DND-41 (cell line): ENCODE measurements at regions not wholly inside any gene's neighbourhood (a gene's known extent, or its start where the extent isn't known, plus 50 kb on each side); places are given as distances from the start of the nearest gene placed in this dataset.

Source experiments
- ATAC-seq: fragments of 200-7000 bp; cut with Tn5 transposase; 3 replicates; pipeline ENCODE4 v1.9.1; 2021; ENCODE audit warnings: low read depth; ENCODE audit not compliant: insufficient read depth
- DNase-seq: peaks from one replicate; pipeline ENCODE4 v3.0.0-alpha.2; 2020
- H2AFZ ChIP-seq: 2 replicates; pipeline ENCODE4 v1.6.0; 2012; ENCODE audit warnings: low read depth, low read length
- H3K27ac ChIP-seq: 2 replicates; pipeline ENCODE4 v1.5.1; 2012; ENCODE audit warnings: low read length, inconsistent platforms
- H3K27me3 ChIP-seq: fragments of 200-600 bp; sonication (generic); 2 replicates; pipeline ENCODE4 v1.6.0; 2012; ENCODE audit warnings: low read length, mild to moderate bottlenecking, inconsistent platforms; ENCODE audit not compliant: insufficient read depth, poor library complexity
- H3K36me3 ChIP-seq: 2 replicates; pipeline ENCODE4 v1.5.1; 2012; ENCODE audit warnings: low read length, inconsistent platforms; ENCODE audit not compliant: insufficient read depth
- H3K4me1 ChIP-seq: 2 replicates; pipeline ENCODE4 v1.5.1; 2012; ENCODE audit warnings: mild to moderate bottlenecking, low read length; ENCODE audit not compliant: insufficient read depth
- H3K4me2 ChIP-seq: 2 replicates; pipeline ENCODE4 v1.6.0; 2012; ENCODE audit warnings: mild to moderate bottlenecking, moderate library complexity, low read length, inconsistent platforms; ENCODE audit not compliant: insufficient read depth
- H3K4me3 ChIP-seq, 2 experiments: fragments of 200-600 bp in 1 of 2; shearing (Covaris generic) in 1 of 2; 2 replicates each; pipeline ENCODE4 v1.5.1; 2012 to 2016; ENCODE audit warnings: inconsistent platforms in 2 of 2, low read length in 2 of 2, mild to moderate bottlenecking in 2 of 2, low read depth in 1 of 2, moderate library complexity in 1 of 2
- H3K79me2 ChIP-seq: 2 replicates; pipeline ENCODE4 v1.6.0; 2012; ENCODE audit warnings: low read length, inconsistent platforms; ENCODE audit not compliant: insufficient read depth
- H3K9ac ChIP-seq: 2 replicates; pipeline ENCODE4 v1.6.0; 2012; ENCODE audit warnings: low read depth, mild to moderate bottlenecking, inconsistent platforms, low read length, moderate library complexity
- H3K9me3 ChIP-seq: 2 replicates; pipeline ENCODE4 v1.5.1; 2012; ENCODE audit warnings: low read length, moderate library complexity, mild to moderate bottlenecking, inconsistent platforms; ENCODE audit not compliant: insufficient read depth, severe bottlenecking
- H4K20me1 ChIP-seq: 2 replicates; pipeline ENCODE4 v1.6.0; 2012; ENCODE audit warnings: low read length; ENCODE audit not compliant: insufficient read depth
- CTCF ChIP-seq: IDR thresholded peaks from 2 replicates; pipeline ENCODE4 v1.5.1; 2012; ENCODE audit warnings: borderline replicate concordance, low read length, moderate library complexity, mild to moderate bottlenecking; ENCODE audit not compliant: poor library complexity, severe bottlenecking; ENCODE audit errors: extremely low read depth
- EZH2 ChIP-seq: IDR thresholded peaks from 3 replicates; pipeline ENCODE4 v1.6.1; 2012; ENCODE audit warnings: borderline replicate concordance, low read depth, mild to moderate bottlenecking, moderate library complexity, low read length, inconsistent platforms; ENCODE audit not compliant: severe bottlenecking

- H3K27me3 ChIP-seq, result peaks cover 8% of the 10 kb centered on the region
- TF ChIP-seq CTCF (no peak), EZH2 (no peak)
- H3K4me2 ChIP-seq, result no peak overlapping the region
- H4K20me1 ChIP-seq, result no peaks in the 10 kb centered on the region
- no peaks in the 10 kb centered on the region for H3K9me3 ChIP-seq
- H3K79me2 ChIP-seq, result no peaks in the 10 kb centered on the region
- no peaks in the 10 kb centered on the region for H3K4me1 ChIP-seq
- H3K27ac ChIP-seq, result no peak overlapping the region
- H3K36me3 ChIP-seq, result no peaks in the 10 kb centered on the region
- ATAC-seq, result no peak
- no peak overlapping the region for H3K4me3 ChIP-seq
- DNase-seq, result no peak
- H3K9ac ChIP-seq, result no peak overlapping the region
- H2AFZ ChIP-seq, result no peak overlapping the region
These were observed 165.2 kb downstream of the NSG2 start for GRCh38 chr5:174210596-174211276.

- no peaks in the 10 kb centered on the region for H3K9me3 ChIP-seq
- H2AFZ ChIP-seq, result no peak overlapping the region
- TF ChIP-seq CTCF, result no peak
- H3K27me3 ChIP-seq, result peaks cover 9% of the 10 kb centered on the region
- H3K4me3 ChIP-seq, result no peak overlapping the region
- H3K79me2 ChIP-seq, result no peaks in the 10 kb centered on the region
- no peak overlapping the region for H3K27ac ChIP-seq
- H3K9ac ChIP-seq, result no peak overlapping the region
- no peaks in the 10 kb centered on the region for H4K20me1 ChIP-seq
- H3K4me1 ChIP-seq, result no peaks in the 10 kb centered on the region
- H3K36me3 ChIP-seq, result no peaks in the 10 kb centered on the region
- DNase-seq (no peak), ATAC-seq (no peak)
- no peak overlapping the region for H3K4me2 ChIP-seq
These were observed 165.7 kb downstream of the NSG2 start for GRCh38 chr5:174211277-174211626.

GRCh38 chr5:174217527-174217926 is 172.0 kb downstream of the NSG2 start:
- no peak overlapping the region for H3K27ac ChIP-seq
- no peak overlapping the region for H2AFZ ChIP-seq
- H3K4me2 ChIP-seq, result no peak overlapping the region
- DNase-seq (no peak), ATAC-seq (no peak)
- H3K27me3 ChIP-seq, result peaks cover 3% of the 10 kb centered on the region
- no peak overlapping the region for H3K9ac ChIP-seq
- TF ChIP-seq CTCF (no peak), EZH2 (no peak)
- no peaks in the 10 kb centered on the region for H3K4me1 ChIP-seq
- no peaks in the 10 kb centered on the region for H3K36me3 ChIP-seq
- H3K9me3 ChIP-seq, result peaks cover 5% of the 10 kb centered on the region
- H4K20me1 ChIP-seq, result no peaks in the 10 kb centered on the region
- no peak overlapping the region for H3K4me3 ChIP-seq
- no peaks in the 10 kb centered on the region for H3K79me2 ChIP-seq

- H2AFZ ChIP-seq, result no peak overlapping the region
- DNase-seq (no peak), ATAC-seq (no peak)
- no peak overlapping the region for H3K9ac ChIP-seq
- TF ChIP-seq EZH2 (no peak), CTCF (no peak)
- H3K4me2 ChIP-seq, result no peak overlapping the region
- peaks cover 5% of the 10 kb centered on the region for H3K9me3 ChIP-seq
- no peaks in the 10 kb centered on the region for H3K36me3 ChIP-seq
- no peaks in the 10 kb centered on the region for H4K20me1 ChIP-seq
- H3K27ac ChIP-seq, result no peak overlapping the region
- peaks cover 3% of the 10 kb centered on the region for H3K27me3 ChIP-seq
- no peaks in the 10 kb centered on the region for H3K79me2 ChIP-seq
- no peaks in the 10 kb centered on the region for H3K4me1 ChIP-seq
- no peak overlapping the region for H3K4me3 ChIP-seq
These were observed 172.7 kb downstream of the NSG2 start for GRCh38 chr5:174218162-174218561.
